ENCODE measurements at regions not wholly inside any gene's neighbourhood (a gene's known extent, or its start where the extent isn't known, plus 50 kb on each side); places are given as distances from the start of the nearest gene placed in this dataset.

GRCh38 chr16:9271841-9272240 is 180.4 kb downstream of the HAPSTR1 start:
- no peak for TF ChIP-seq CTCF (conservative IDR thresholded peaks at IDR 0.05 in 1 of 2, IDR thresholded peaks at IDR 0.05 in 1 of 2; ENCODE audit: low read depth in 1 of 2, low read length in 2 of 2)
- TF ChIP-seq EZH2 (IDR thresholded peaks at IDR 0.05; ENCODE audit: low read length, missing control alignments), result no peak

Data from fibroblast of lung (primary cell).